MCF 10A (cell line): ENCODE measurements at regions not wholly inside any gene's neighbourhood (a gene's known extent, or its start where the extent isn't known, plus 50 kb on each side); places are given as distances from the start of the nearest gene placed in this dataset.

Experiments used
- BruUV-seq: library from RNA; stranded (reverse); fragments of 400-500 nt; replicated peaks from 2 replicates; lab custom pipeline; 2021; lab: Mats Ljungman, UMichigan
- CTCF ChIA-PET: fragments of 300-600 bp; sonication (Branson Sonifier 250); formaldehyde crosslinking; extraction: SDS; loops from one replicate; lab custom pipeline; 2021; ENCODE audit warnings: antibody characterized with exemption, inconsistent platforms; lab: Yijun Ruan, JAX
- POLR2A ChIA-PET: fragments of 300-600, 350-650 bp; sonication (Branson Sonifier 250); formaldehyde crosslinking; extraction: SDS; loops from one replicate; lab custom pipeline; 2020; ENCODE audit warnings: antibody characterized with exemption, inconsistent platforms; lab: Yijun Ruan, JAX
- DNase-seq: peaks from one replicate; pipeline ENCODE4 v3.0.0-alpha.2; 2018; ENCODE audit not compliant: unreplicated experiment
- H3K27ac Mint-ChIP-seq: one replicate; pipeline ENCODE4 v1.8.0; 2022; ENCODE audit warnings: mild to moderate bottlenecking, low read depth, mixed read lengths; ENCODE audit not compliant: unreplicated experiment
- H3K27me3 Mint-ChIP-seq: one replicate; pipeline ENCODE4 v1.8.0; 2022; ENCODE audit warnings: mixed read lengths; ENCODE audit not compliant: insufficient read depth, unreplicated experiment
- H3K36me3 Mint-ChIP-seq: one replicate; pipeline ENCODE4 v1.8.0; 2022; ENCODE audit warnings: mild to moderate bottlenecking, moderate library complexity, mixed read lengths; ENCODE audit not compliant: insufficient read depth, unreplicated experiment
- H3K4me1 Mint-ChIP-seq: one replicate; pipeline ENCODE4 v1.8.0; 2022; ENCODE audit warnings: mixed read lengths; ENCODE audit not compliant: insufficient read depth, unreplicated experiment
- H3K4me3 Mint-ChIP-seq: one replicate; pipeline ENCODE4 v1.8.0; 2022; ENCODE audit warnings: mild to moderate bottlenecking, moderate library complexity, mixed read lengths; ENCODE audit not compliant: unreplicated experiment
- H3K9me3 Mint-ChIP-seq: one replicate; pipeline ENCODE4 v1.8.0; 2022; ENCODE audit warnings: mixed read lengths; ENCODE audit not compliant: unreplicated experiment
- intact Hi-C: fragments of 100-400 bp; cut with micrococcal nuclease; formaldehyde crosslinking; loops from 2 replicates; pipeline ENCODE4 v1.14.1; 2022
- TF ChIP-seq, protein P1 (sequence below): fragments of 200-600 bp; IDR thresholded peaks from one replicate; pipeline ENCODE4 v1.8.0; 2022; ENCODE audit warnings: antibody characterized with exemption, mild to moderate bottlenecking; ENCODE audit not compliant: unreplicated experiment

DNA sequence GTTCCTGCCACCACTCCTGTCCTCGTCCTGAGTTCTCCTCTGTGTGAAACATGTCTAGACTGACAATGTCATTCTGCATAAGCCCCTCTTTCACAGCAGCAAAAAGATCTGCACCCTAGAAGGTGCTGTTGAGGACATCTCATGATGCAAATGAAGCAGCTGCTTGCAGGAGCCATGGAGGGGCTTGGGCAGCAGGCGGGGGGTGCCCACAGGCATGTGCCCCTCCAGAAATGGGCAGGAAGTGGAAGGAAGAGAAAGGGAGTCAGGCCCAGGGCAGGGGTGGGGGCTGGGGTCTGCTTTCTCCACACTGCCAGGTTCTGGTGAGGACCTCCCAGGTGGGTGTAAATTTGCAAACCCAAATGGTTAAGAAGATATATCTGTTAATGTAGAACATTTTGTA lies 54.5 kb upstream of the KCNMB1 start:
- intact Hi-C loops = no loop called here
- TF ChIP-seq, protein P1, sequence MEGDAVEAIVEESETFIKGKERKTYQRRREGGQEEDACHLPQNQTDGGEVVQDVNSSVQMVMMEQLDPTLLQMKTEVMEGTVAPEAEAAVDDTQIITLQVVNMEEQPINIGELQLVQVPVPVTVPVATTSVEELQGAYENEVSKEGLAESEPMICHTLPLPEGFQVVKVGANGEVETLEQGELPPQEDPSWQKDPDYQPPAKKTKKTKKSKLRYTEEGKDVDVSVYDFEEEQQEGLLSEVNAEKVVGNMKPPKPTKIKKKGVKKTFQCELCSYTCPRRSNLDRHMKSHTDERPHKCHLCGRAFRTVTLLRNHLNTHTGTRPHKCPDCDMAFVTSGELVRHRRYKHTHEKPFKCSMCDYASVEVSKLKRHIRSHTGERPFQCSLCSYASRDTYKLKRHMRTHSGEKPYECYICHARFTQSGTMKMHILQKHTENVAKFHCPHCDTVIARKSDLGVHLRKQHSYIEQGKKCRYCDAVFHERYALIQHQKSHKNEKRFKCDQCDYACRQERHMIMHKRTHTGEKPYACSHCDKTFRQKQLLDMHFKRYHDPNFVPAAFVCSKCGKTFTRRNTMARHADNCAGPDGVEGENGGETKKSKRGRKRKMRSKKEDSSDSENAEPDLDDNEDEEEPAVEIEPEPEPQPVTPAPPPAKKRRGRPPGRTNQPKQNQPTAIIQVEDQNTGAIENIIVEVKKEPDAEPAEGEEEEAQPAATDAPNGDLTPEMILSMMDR = no peak
- CTCF ChIA-PET = interaction anchor here (0.5 to 11.4 kb wide), 7 partner anchors 10 to 301 kb away, joined by 3 to 137 read pairs (median 3); no protein-coding TSS in a partner anchor
- no peak overlapping the region for H3K27ac Mint-ChIP-seq
- H3K27me3 Mint-ChIP-seq = no peaks in the 10 kb centered on the region
- no peak for DNase-seq
- peaks cover 5% of the 10 kb centered on the region for H3K9me3 Mint-ChIP-seq
- BruUV-seq = no TSS peak
- H3K4me1 Mint-ChIP-seq = no peaks in the 10 kb centered on the region
- H3K4me3 Mint-ChIP-seq = no peak overlapping the region
- no peaks in the 10 kb centered on the region for H3K36me3 Mint-ChIP-seq
- POLR2A ChIA-PET = no interaction called here

DNA sequence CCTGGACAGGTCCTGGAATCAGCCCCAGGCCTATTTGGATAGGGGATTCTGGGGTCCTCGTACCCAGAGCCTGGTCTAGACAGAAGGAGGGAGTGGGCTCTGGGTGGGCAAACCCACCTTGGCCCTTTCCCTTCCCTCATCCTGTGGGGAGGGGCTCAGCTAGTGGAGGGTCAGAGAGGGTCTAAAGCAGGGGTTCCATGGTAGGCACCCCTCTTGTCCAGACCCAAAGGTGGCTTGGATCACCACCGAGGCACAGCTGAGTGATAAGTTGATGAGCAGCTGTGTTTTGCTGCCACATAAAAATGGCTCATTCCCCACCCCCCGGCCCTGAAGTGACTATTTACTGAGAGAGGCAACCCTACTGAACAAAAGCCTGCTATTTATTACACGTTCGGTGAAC lies 53.8 kb upstream of the KCNMB1 start:
- DNase-seq = no peak
- TF ChIP-seq, protein P1 = no peak
- POLR2A ChIA-PET = no interaction called here
- Mint-ChIP-seq H3K27me3 (no peaks in the 10 kb centered on the region), H3K4me1 (no peaks in the 10 kb centered on the region), H3K36me3 (no peaks in the 10 kb centered on the region), H3K27ac (no peak overlapping the region), H3K9me3 (peaks cover 5% of the 10 kb centered on the region), H3K4me3 (no peak overlapping the region)
- CTCF ChIA-PET = interaction anchor here (1.1 to 11.4 kb wide), 3 partner anchors 9 to 190 kb away, joined by 3 to 137 read pairs (median 13); no protein-coding TSS in a partner anchor
- BruUV-seq = no TSS peak
- intact Hi-C loops = no loop called here

DNA sequence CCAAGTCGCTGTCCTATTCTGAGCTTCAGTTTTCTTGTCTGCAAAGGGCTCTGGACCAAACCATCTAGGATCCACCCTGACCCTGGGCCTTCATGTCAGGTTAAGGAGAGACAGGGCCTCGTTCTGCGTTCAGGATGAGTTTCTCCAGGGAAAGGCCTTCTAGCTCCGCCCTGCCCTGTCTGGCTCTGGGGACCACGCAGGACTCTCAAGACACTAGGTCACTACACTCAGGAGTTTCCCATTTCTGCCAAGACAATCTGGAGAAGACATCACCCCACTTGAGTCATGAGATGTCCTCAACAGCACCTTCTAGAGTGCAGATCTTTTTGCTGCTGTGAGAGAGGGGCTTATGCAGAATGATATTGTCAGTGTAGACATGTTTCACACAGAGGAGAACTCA lies 53.2 kb upstream of the KCNMB1 start:
- POLR2A ChIA-PET = no interaction called here
- no peak overlapping the region for H3K4me3 Mint-ChIP-seq
- no peaks in the 10 kb centered on the region for H3K27me3 Mint-ChIP-seq
- intact Hi-C loops = no loop called here
- peaks cover 5% of the 10 kb centered on the region for H3K9me3 Mint-ChIP-seq
- TF ChIP-seq, protein P1 = no peak
- no peak for DNase-seq
- no peak overlapping the region for H3K27ac Mint-ChIP-seq
- BruUV-seq = no TSS peak
- CTCF ChIA-PET = interaction anchor here (0.5 to 11.4 kb wide), 8 partner anchors 8 to 210 kb away, joined by 3 to 137 read pairs (median 4); no protein-coding TSS in a partner anchor
- H3K4me1 Mint-ChIP-seq = no peaks in the 10 kb centered on the region
- no peaks in the 10 kb centered on the region for H3K36me3 Mint-ChIP-seq

DNA sequence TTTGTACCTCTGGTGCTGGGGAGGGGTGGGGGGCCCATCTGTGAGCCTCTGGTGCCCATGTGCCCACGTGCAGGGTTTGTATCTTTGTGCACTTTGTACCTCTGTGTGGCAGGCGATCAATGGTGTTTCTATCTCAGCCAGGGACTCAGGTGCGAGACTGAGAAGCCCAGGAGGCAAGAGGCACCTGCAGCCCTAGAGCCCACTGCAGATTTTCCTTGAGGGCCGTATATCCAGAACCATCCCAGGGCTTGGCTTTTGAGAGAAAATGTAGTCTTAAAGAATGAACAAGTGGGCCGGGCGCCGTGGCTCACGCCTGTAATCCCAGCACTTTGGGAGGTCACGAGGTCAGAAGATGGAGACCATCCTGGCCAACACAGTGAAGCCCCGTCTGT lies 52.2 kb upstream of the KCNMB1 start:
- no peaks in the 10 kb centered on the region for H3K4me1 Mint-ChIP-seq
- intact Hi-C loops = no loop called here
- H3K27ac Mint-ChIP-seq = no peak overlapping the region
- POLR2A ChIA-PET = no interaction called here
- TF ChIP-seq, protein P1 = no peak
- no peak overlapping the region for H3K4me3 Mint-ChIP-seq
- BruUV-seq = no TSS peak
- CTCF ChIA-PET = interaction anchor here (1.0 to 11.4 kb wide), 7 partner anchors 7 to 197 kb away, joined by 3 to 137 read pairs (median 5); no protein-coding TSS in a partner anchor
- DNase-seq = no peak
- no peaks in the 10 kb centered on the region for H3K36me3 Mint-ChIP-seq
- H3K27me3 Mint-ChIP-seq = no peaks in the 10 kb centered on the region
- H3K9me3 Mint-ChIP-seq = no peaks in the 10 kb centered on the region
